ENCODE measurements at regions not wholly inside any gene's neighbourhood (a gene's known extent, or its start where the extent isn't known, plus 50 kb on each side); places are given as distances from the start of the nearest gene placed in this dataset.

DNA sequence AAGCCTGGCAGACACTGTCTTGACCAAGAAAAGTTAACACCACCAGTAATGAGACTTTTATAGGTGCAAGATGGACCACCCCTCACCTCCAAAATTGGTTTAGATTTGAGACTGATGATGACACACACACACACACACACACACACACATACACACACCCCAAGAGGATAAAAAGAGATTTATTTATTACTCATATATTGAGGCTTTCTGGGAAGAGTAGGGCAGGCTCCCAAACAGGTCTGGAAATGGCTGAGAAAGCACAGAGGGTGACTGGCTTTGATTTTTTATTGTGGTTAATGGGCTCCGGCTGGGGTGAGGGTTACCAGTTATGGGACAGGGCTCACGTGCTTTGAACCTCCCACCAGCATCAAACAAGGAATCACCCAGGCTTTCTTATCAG is 54.2 kb upstream of the ADAM23 start:
- H3K9me3 Mint-ChIP-seq: peaks cover 16% of the 10 kb centered on the region
- H3K36me3 ChIP-seq (ENCODE audit: insufficient read depth): no peaks in the 10 kb centered on the region
- H3K4me1 Mint-ChIP-seq: no peaks in the 10 kb centered on the region
- no peak overlapping the region for H2AFZ ChIP-seq
- H3K79me2 ChIP-seq (replicated peaks; ENCODE audit: insufficient read depth): no peaks in the 10 kb centered on the region
- H3K27me3 ChIP-seq (ENCODE audit: insufficient read depth): no peaks in the 10 kb centered on the region
- H3F3A ChIP-seq (replicated peaks; ENCODE audit: low read depth): no peaks in the 10 kb centered on the region
- H3K9me2 ChIP-seq (ENCODE audit: insufficient read depth): no peaks in the 10 kb centered on the region
- no peak for DNase-seq (ENCODE audit: low spot score)
- H3K36me3 Mint-ChIP-seq (ENCODE audit: low read depth): peaks cover 9% of the 10 kb centered on the region
- H3K27ac ChIP-seq (ENCODE audit: low read depth): no peak overlapping the region
- TF ChIP-seq EZH2phosphoT487 (IDR thresholded peaks at IDR 0.05; ENCODE audit: unreplicated experiment) (no peak), CREB1 (CRISPR knock-in tag; IDR thresholded peaks at IDR 0.05; ENCODE audit: low read depth) (no peak), ZNF114 (CRISPR knock-in tag; IDR thresholded peaks at IDR 0.05) (no peak), EZH2 (IDR thresholded peaks at IDR 0.05; ENCODE audit: low read depth, unreplicated experiment) (no peak)
- no peak overlapping the region for H3K4me3 ChIP-seq
- H3K27ac Mint-ChIP-seq: no peak overlapping the region
- H3K27me3 Mint-ChIP-seq (ENCODE audit: insufficient read depth, low read depth, poor library complexity): no peaks in the 10 kb centered on the region
- no peak overlapping the region for H3K4me2 ChIP-seq
- H4K20me1 ChIP-seq (replicated peaks; ENCODE audit: insufficient read depth): no peaks in the 10 kb centered on the region
- H3K4me3 Mint-ChIP-seq: no peak overlapping the region
- H3K4me1 ChIP-seq (ENCODE audit: insufficient read depth): no peaks in the 10 kb centered on the region
- ATAC-seq: no peak

DNA sequence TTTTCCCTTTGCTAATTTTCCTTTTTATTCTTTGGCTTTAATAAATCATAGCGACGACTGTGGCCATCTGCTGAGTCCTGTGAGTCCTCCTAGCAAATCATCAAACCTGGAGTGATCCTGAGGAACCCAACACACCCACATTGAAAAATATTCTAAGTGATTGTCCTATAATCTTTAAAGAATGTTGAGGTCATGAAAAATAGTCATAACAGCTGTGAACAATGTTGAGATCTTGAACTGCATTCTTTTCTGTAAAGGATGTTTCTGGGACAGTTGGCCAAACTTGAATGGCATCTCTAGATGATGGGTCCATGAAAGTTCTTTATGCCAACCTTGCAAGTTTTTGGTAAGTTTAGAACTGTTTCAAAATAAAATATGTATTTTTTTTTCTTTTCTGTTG is 53.2 kb upstream of the ADAM23 start:
- Mint-ChIP-seq H3K27ac (no peak overlapping the region), H3K36me3 (ENCODE audit: low read depth) (peaks cover 14% of the 10 kb centered on the region), H3K4me3 (no peak overlapping the region), H3K4me1 (no peaks in the 10 kb centered on the region), H3K9me3 (peaks cover 21% of the 10 kb centered on the region), H3K27me3 (ENCODE audit: insufficient read depth, low read depth, poor library complexity) (no peaks in the 10 kb centered on the region)
- Histone ChIP-seq H2AFZ (no peak overlapping the region), H3K4me1 (ENCODE audit: insufficient read depth) (no peaks in the 10 kb centered on the region), H3K4me2 (no peak overlapping the region), H4K20me1 (replicated peaks; ENCODE audit: insufficient read depth) (no peaks in the 10 kb centered on the region), H3F3A (replicated peaks; ENCODE audit: low read depth) (no peaks in the 10 kb centered on the region), H3K4me3 (no peak overlapping the region), H3K79me2 (replicated peaks; ENCODE audit: insufficient read depth) (no peaks in the 10 kb centered on the region), H3K27ac (ENCODE audit: low read depth) (no peak overlapping the region), H3K27me3 (ENCODE audit: insufficient read depth) (no peaks in the 10 kb centered on the region), H3K36me3 (ENCODE audit: insufficient read depth) (no peaks in the 10 kb centered on the region), H3K9me2 (ENCODE audit: insufficient read depth) (no peaks in the 10 kb centered on the region)
- DNase-seq (ENCODE audit: low spot score) (no peak), ATAC-seq (no peak)
- TF ChIP-seq ZNF114 (CRISPR knock-in tag; IDR thresholded peaks at IDR 0.05) (no peak), POLR2AphosphoS5 (IDR thresholded peaks at IDR 0.05; ENCODE audit: low read depth) (no peak), EZH2 (IDR thresholded peaks at IDR 0.05; ENCODE audit: low read depth, unreplicated experiment) (no peak), CREB1 (CRISPR knock-in tag; IDR thresholded peaks at IDR 0.05; ENCODE audit: low read depth) (no peak), EZH2phosphoT487 (IDR thresholded peaks at IDR 0.05; ENCODE audit: unreplicated experiment) (no peak)
- TF ChIP-seq, protein P1, sequence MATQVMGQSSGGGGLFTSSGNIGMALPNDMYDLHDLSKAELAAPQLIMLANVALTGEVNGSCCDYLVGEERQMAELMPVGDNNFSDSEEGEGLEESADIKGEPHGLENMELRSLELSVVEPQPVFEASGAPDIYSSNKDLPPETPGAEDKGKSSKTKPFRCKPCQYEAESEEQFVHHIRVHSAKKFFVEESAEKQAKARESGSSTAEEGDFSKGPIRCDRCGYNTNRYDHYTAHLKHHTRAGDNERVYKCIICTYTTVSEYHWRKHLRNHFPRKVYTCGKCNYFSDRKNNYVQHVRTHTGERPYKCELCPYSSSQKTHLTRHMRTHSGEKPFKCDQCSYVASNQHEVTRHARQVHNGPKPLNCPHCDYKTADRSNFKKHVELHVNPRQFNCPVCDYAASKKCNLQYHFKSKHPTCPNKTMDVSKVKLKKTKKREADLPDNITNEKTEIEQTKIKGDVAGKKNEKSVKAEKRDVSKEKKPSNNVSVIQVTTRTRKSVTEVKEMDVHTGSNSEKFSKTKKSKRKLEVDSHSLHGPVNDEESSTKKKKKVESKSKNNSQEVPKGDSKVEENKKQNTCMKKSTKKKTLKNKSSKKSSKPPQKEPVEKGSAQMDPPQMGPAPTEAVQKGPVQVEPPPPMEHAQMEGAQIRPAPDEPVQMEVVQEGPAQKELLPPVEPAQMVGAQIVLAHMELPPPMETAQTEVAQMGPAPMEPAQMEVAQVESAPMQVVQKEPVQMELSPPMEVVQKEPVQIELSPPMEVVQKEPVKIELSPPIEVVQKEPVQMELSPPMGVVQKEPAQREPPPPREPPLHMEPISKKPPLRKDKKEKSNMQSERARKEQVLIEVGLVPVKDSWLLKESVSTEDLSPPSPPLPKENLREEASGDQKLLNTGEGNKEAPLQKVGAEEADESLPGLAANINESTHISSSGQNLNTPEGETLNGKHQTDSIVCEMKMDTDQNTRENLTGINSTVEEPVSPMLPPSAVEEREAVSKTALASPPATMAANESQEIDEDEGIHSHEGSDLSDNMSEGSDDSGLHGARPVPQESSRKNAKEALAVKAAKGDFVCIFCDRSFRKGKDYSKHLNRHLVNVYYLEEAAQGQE (IDR thresholded peaks at IDR 0.05; ENCODE audit: unreplicated experiment): no peak
- TF ChIP-seq, protein P2, sequence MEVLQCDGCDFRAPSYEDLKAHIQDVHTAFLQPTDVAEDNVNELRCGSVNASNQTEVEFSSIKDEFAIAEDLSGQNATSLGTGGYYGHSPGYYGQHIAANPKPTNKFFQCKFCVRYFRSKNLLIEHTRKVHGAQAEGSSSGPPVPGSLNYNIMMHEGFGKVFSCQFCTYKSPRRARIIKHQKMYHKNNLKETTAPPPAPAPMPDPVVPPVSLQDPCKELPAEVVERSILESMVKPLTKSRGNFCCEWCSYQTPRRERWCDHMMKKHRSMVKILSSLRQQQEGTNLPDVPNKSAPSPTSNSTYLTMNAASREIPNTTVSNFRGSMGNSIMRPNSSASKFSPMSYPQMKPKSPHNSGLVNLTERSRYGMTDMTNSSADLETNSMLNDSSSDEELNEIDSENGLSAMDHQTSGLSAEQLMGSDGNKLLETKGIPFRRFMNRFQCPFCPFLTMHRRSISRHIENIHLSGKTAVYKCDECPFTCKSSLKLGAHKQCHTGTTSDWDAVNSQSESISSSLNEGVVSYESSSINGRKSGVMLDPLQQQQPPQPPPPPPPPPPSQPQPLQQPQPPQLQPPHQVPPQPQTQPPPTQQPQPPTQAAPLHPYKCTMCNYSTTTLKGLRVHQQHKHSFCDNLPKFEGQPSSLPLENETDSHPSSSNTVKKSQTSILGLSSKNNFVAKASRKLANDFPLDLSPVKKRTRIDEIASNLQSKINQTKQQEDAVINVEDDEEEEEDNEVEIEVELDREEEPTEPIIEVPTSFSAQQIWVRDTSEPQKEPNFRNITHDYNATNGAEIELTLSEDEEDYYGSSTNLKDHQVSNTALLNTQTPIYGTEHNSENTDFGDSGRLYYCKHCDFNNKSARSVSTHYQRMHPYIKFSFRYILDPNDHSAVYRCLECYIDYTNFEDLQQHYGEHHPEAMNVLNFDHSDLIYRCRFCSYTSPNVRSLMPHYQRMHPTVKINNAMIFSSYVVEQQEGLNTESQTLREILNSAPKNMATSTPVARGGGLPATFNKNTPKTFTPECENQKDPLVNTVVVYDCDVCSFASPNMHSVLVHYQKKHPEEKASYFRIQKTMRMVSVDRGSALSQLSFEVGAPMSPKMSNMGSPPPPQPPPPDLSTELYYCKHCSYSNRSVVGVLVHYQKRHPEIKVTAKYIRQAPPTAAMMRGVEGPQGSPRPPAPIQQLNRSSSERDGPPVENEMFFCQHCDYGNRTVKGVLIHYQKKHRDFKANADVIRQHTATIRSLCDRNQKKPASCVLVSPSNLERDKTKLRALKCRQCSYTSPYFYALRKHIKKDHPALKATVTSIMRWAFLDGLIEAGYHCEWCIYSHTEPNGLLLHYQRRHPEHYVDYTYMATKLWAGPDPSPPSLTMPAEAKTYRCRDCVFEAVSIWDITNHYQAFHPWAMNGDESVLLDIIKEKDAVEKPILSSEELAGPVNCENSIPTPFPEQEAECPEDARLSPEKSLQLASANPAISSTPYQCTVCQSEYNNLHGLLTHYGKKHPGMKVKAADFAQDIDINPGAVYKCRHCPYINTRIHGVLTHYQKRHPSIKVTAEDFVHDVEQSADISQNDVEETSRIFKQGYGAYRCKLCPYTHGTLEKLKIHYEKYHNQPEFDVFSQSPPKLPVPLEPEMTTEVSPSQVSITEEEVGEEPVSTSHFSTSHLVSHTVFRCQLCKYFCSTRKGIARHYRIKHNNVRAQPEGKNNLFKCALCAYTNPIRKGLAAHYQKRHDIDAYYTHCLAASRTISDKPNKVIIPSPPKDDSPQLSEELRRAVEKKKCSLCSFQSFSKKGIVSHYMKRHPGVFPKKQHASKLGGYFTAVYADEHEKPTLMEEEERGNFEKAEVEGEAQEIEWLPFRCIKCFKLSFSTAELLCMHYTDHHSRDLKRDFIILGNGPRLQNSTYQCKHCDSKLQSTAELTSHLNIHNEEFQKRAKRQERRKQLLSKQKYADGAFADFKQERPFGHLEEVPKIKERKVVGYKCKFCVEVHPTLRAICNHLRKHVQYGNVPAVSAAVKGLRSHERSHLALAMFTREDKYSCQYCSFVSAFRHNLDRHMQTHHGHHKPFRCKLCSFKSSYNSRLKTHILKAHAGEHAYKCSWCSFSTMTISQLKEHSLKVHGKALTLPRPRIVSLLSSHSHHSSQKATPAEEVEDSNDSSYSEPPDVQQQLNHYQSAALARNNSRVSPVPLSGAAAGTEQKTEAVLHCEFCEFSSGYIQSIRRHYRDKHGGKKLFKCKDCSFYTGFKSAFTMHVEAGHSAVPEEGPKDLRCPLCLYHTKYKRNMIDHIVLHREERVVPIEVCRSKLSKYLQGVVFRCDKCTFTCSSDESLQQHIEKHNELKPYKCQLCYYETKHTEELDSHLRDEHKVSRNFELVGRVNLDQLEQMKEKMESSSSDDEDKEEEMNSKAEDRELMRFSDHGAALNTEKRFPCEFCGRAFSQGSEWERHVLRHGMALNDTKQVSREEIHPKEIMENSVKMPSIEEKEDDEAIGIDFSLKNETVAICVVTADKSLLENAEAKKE (CRISPR knock-in tag; IDR thresholded peaks at IDR 0.05): no peak
- TF ChIP-seq, protein P3, sequence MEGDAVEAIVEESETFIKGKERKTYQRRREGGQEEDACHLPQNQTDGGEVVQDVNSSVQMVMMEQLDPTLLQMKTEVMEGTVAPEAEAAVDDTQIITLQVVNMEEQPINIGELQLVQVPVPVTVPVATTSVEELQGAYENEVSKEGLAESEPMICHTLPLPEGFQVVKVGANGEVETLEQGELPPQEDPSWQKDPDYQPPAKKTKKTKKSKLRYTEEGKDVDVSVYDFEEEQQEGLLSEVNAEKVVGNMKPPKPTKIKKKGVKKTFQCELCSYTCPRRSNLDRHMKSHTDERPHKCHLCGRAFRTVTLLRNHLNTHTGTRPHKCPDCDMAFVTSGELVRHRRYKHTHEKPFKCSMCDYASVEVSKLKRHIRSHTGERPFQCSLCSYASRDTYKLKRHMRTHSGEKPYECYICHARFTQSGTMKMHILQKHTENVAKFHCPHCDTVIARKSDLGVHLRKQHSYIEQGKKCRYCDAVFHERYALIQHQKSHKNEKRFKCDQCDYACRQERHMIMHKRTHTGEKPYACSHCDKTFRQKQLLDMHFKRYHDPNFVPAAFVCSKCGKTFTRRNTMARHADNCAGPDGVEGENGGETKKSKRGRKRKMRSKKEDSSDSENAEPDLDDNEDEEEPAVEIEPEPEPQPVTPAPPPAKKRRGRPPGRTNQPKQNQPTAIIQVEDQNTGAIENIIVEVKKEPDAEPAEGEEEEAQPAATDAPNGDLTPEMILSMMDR (conservative IDR thresholded peaks at IDR 0.05; ENCODE audit: low read depth in 2 of 2): no peak
- TF ChIP-seq, protein P4, sequence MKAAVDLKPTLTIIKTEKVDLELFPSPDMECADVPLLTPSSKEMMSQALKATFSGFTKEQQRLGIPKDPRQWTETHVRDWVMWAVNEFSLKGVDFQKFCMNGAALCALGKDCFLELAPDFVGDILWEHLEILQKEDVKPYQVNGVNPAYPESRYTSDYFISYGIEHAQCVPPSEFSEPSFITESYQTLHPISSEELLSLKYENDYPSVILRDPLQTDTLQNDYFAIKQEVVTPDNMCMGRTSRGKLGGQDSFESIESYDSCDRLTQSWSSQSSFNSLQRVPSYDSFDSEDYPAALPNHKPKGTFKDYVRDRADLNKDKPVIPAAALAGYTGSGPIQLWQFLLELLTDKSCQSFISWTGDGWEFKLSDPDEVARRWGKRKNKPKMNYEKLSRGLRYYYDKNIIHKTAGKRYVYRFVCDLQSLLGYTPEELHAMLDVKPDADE (IDR thresholded peaks at IDR 0.05): no peak

Data from GM23338 (cell line).